Endothelial cell of umbilical vein (primary cell): ENCODE measurements at regions not wholly inside any gene's neighbourhood (a gene's known extent, or its start where the extent isn't known, plus 50 kb on each side); places are given as distances from the start of the nearest gene placed in this dataset.

Experiments
- BruUV-seq: library from RNA; stranded (reverse); fragments of 400-500 nt; replicated peaks from 2 replicates; lab custom pipeline; 2021; lab: Mats Ljungman, UMichigan
- CTCF ChIA-PET: fragments of 300-600, 350-600 bp; sonication (Branson Sonifier 250); formaldehyde crosslinking; loops from one replicate; lab custom pipeline; 2021; ENCODE audit warnings: antibody characterized with exemption, inconsistent platforms; lab: Charles Lee
- POLR2A ChIA-PET: fragments of 300-600, 350-600 bp; sonication (Branson Sonifier 250); formaldehyde crosslinking; loops from one replicate; lab custom pipeline; 2021; ENCODE audit warnings: antibody characterized with exemption, inconsistent platforms; lab: Charles Lee
- DNase-seq: peaks from one replicate; pipeline ENCODE4 v3.0.0-alpha.2; 2011; ENCODE audit warnings: low read depth, low spot score
- FAIRE-seq: peaks from 2 replicates; lab custom pipeline; 2011; peaks lifted over from hg19 to GRCh38; lab: Jason Lieb, UNC
- H2AFZ ChIP-seq: 2 replicates; pipeline ENCODE4 v1.6.0; 2012; ENCODE audit warnings: low read depth, low read length, control low read depth, inconsistent platforms
- H3K27ac ChIP-seq: 2 replicates; pipeline ENCODE4 v1.5.1; 2011; ENCODE audit warnings: low read depth, mild to moderate bottlenecking, control low read depth, low read length, moderate library complexity; ENCODE audit not compliant: insufficient read depth
- H3K27me3 ChIP-seq, 2 experiments: 2 replicates each; pipeline versions ENCODE4 v1.6.0 to v1.6.1; 2011; ENCODE audit warnings: low read length in 2 of 2, mixed read lengths in 1 of 2; ENCODE audit not compliant: control insufficient read depth in 2 of 2, insufficient read depth in 2 of 2
- H3K36me3 ChIP-seq, 2 experiments: 2 replicates in 1 of 2; 3 replicates in 1 of 2; pipeline ENCODE4 v1.5.1; 2011; ENCODE audit warnings: low read length in 2 of 2, mild to moderate bottlenecking in 1 of 2, moderate library complexity in 1 of 2; ENCODE audit not compliant: control insufficient read depth in 2 of 2, insufficient read depth in 2 of 2; ENCODE audit errors: extremely low read depth in 1 of 2
- H3K4me1 ChIP-seq: 3 replicates; pipeline ENCODE4 v1.5.1; 2011; ENCODE audit warnings: mild to moderate bottlenecking, low read length; ENCODE audit not compliant: control insufficient read depth, insufficient read depth; ENCODE audit errors: extremely low read depth
- H3K4me2 ChIP-seq: 2 replicates; pipeline ENCODE4 v1.6.1; 2011; ENCODE audit warnings: low read length, control low read depth, mixed read lengths; ENCODE audit not compliant: insufficient read depth
- H3K4me3 ChIP-seq, 3 experiments: fragments of 200-600 bp in 1 of 3; sonication (generic), shearing (Covaris generic) in 1 of 3; replicated peaks in 1 of 3; 2 replicates each; pipeline ENCODE4 v1.5.1; 2011 to 2016; ENCODE audit warnings: control low read depth in 3 of 3, low read length in 3 of 3, mild to moderate bottlenecking in 2 of 3, inconsistent platforms in 1 of 3, low read depth in 1 of 3, moderate library complexity in 1 of 3; ENCODE audit not compliant: insufficient read depth in 1 of 3
- H3K79me2 ChIP-seq: 2 replicates; pipeline ENCODE4 v1.6.0; 2012; ENCODE audit warnings: low read length, inconsistent platforms; ENCODE audit not compliant: control insufficient read depth, insufficient read depth
- H3K9ac ChIP-seq: replicated peaks from 2 replicates; pipeline ENCODE3; 2011; ENCODE audit warnings: low read length, control low read depth; ENCODE audit not compliant: insufficient read depth; ENCODE audit errors: extremely low read depth
- H3K9me1 ChIP-seq: replicated peaks from 3 replicates; pipeline ENCODE4 v1.6.0; 2011; ENCODE audit warnings: mild to moderate bottlenecking, low read length; ENCODE audit not compliant: control insufficient read depth, insufficient read depth; ENCODE audit errors: extremely low read depth
- H3K9me3 ChIP-seq: replicated peaks from 2 replicates; pipeline ENCODE4 v1.5.1; 2012; ENCODE audit warnings: low read length, inconsistent platforms; ENCODE audit not compliant: control insufficient read depth, insufficient read depth
- H4K20me1 ChIP-seq: replicated peaks from 2 replicates; pipeline ENCODE3; 2011; ENCODE audit warnings: mild to moderate bottlenecking, low read length; ENCODE audit not compliant: control insufficient read depth, insufficient read depth; ENCODE audit errors: extremely low read depth
- CTCF ChIP-seq, 2 donors: IDR thresholded peaks; 1 replicate in 1 of 2; 2 replicates in 1 of 2; pipeline ENCODE4 v1.5.1; 2011; ENCODE audit warnings: low read length in 2 of 2, mild to moderate bottlenecking in 2 of 2, moderate library complexity in 2 of 2, control low read depth in 1 of 2, inconsistent platforms in 1 of 2, low read depth in 1 of 2; ENCODE audit not compliant: insufficient read depth in 1 of 2; ENCODE audit errors: extremely low read depth in 1 of 2
- EZH2 ChIP-seq: IDR thresholded peaks from 2 replicates; pipeline ENCODE4 v1.6.1; 2012; ENCODE audit warnings: borderline replicate concordance, low read depth, mild to moderate bottlenecking, moderate library complexity, low read length, inconsistent platforms; ENCODE audit not compliant: severe bottlenecking
- FOS ChIP-seq: IDR thresholded peaks from 2 replicates; pipeline ENCODE4 v1.6.1; 2011; ENCODE audit warnings: mild to moderate bottlenecking, low read length, moderate library complexity, borderline replicate concordance; ENCODE audit not compliant: insufficient read depth
- GATA2 ChIP-seq: IDR thresholded peaks from 2 replicates; pipeline ENCODE4 v1.7.0; 2011; ENCODE audit warnings: low read depth, mild to moderate bottlenecking, moderate library complexity, mixed read lengths, low read length; ENCODE audit not compliant: insufficient read length, insufficient read depth
- JUN ChIP-seq: IDR thresholded peaks from 2 replicates; pipeline ENCODE4 v1.6.1; 2011; ENCODE audit warnings: borderline replicate concordance, low read depth; ENCODE audit not compliant: insufficient read length, insufficient read depth
- MAX ChIP-seq: IDR thresholded peaks from 2 replicates; pipeline ENCODE4 v1.6.1; 2011; ENCODE audit not compliant: insufficient read depth, insufficient read length
- MYC ChIP-seq: IDR thresholded peaks from one replicate; pipeline ENCODE4 v1.6.1; 2011; ENCODE audit warnings: mild to moderate bottlenecking, low read depth, low read length
- POLR2A ChIP-seq: IDR thresholded peaks from 2 replicates; pipeline ENCODE4 v1.6.1; 2012; ENCODE audit warnings: low read depth, mild to moderate bottlenecking, control low read depth, low read length
- POLR2AphosphoS5 ChIP-seq: IDR thresholded peaks from 2 replicates; pipeline ENCODE4 v1.6.1; 2012; ENCODE audit warnings: low read depth, mild to moderate bottlenecking, control low read depth, low read length, moderate library complexity; ENCODE audit not compliant: insufficient read depth
- dilution Hi-C: fragments of 300-500 bp; cut with MboI; formaldehyde crosslinking; loops from one replicate; pipeline ENCODE4 v1.15.0; 2019; ENCODE audit warnings: low sequenced_read_pairs; ENCODE audit not compliant: extremely low pct_ligation_motif_present
- intact Hi-C: fragments of 100-400 bp; cut with micrococcal nuclease; formaldehyde crosslinking; loops from one replicate; pipeline ENCODE4 v1.10.0; 2022

- Histone ChIP-seq H2AFZ (no peak overlapping the region), H3K79me2 (no peaks in the 10 kb centered on the region), H3K36me3 (no peaks in the 10 kb centered on the region), H3K27ac (no peak overlapping the region), H3K4me2 (no peak overlapping the region), H3K27me3 (peaks cover 0 to 2% of the 10 kb centered on the region in 2 experiments), H3K4me1 (peaks cover 20% of the 10 kb centered on the region), H3K9me3 (no peaks in the 10 kb centered on the region), H3K9ac (no peak overlapping the region), H3K4me3 (no peak overlapping the region), H4K20me1 (no peaks in the 10 kb centered on the region), H3K9me1 (no peaks in the 10 kb centered on the region)
- FAIRE-seq (no peak), DNase-seq (no peak)
- ChIA-PET POLR2A (no interaction called here), CTCF (no interaction called here)
- dilution Hi-C loops = no loop called here
- intact Hi-C loops = no loop called here
- TF ChIP-seq POLR2AphosphoS5 = no peak
- no TSS peak for BruUV-seq
Observed at GRCh38 chr3:40876009-40876408, 323.3 kb upstream of the CTNNB1 start.

DNA sequence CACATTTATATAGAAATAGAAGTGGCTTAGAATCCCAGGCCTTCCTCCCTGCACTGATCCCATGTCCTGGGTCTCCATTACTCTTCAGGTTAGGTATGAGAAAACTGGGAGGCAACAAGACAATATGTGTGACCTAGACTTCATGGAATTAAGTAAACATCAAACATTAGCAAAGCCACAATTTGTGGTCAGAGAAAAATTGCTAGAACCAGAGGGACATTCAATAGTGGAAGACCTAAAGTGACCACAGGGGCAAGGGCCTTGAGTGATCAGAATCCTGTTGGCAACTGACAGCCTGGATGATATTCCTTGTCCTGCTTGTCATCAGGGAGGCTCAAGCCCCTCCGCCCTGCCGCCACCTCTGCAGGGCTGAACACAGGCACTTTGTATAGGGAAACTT, 322.8 kb upstream of the CTNNB1 start:
- CTCF ChIA-PET = no interaction called here

More for the DNA sequence above, 322.8 kb upstream of the CTNNB1 start:
- BruUV-seq = no TSS peak
- Histone ChIP-seq H3K9me1 (no peaks in the 10 kb centered on the region), H3K79me2 (no peaks in the 10 kb centered on the region), H3K4me2 (no peak overlapping the region), H3K36me3 (no peaks in the 10 kb centered on the region), H3K9me3 (no peaks in the 10 kb centered on the region), H2AFZ (no peak overlapping the region), H3K27ac (no peak overlapping the region), H3K4me3 (no peak overlapping the region), H3K4me1 (peaks cover 20% of the 10 kb centered on the region), H4K20me1 (no peaks in the 10 kb centered on the region), H3K27me3 (peaks cover 0 to 2% of the 10 kb centered on the region in 2 experiments), H3K9ac (no peak overlapping the region)
- dilution Hi-C loops (no loop called here), intact Hi-C loops (no loop called here)
- DNase-seq (no peak), FAIRE-seq (no peak)
- TF ChIP-seq GATA2 = no peak
- TF ChIP-seq POLR2A = no peak
- no peak for TF ChIP-seq MAX
- no peak for TF ChIP-seq MYC
- TF ChIP-seq JUN = no peak
- no peak for TF ChIP-seq FOS
- no peak for TF ChIP-seq POLR2AphosphoS5
- no peak for TF ChIP-seq CTCF (IDR thresholded peaks at IDR 0.05; ENCODE audit: extremely low read depth in 1 of 2, insufficient read depth in 1 of 2, low read depth in 1 of 2, low read length in 2 of 2)
- TF ChIP-seq EZH2 = no peak
- POLR2A ChIA-PET = no interaction called here
